ENCODE measurements at regions not wholly inside any gene's neighbourhood (a gene's known extent, or its start where the extent isn't known, plus 50 kb on each side); places are given as distances from the start of the nearest gene placed in this dataset.
A peak's percentile ranks its signal among the peaks of the same experiment; 100 is the strongest.

DNA sequence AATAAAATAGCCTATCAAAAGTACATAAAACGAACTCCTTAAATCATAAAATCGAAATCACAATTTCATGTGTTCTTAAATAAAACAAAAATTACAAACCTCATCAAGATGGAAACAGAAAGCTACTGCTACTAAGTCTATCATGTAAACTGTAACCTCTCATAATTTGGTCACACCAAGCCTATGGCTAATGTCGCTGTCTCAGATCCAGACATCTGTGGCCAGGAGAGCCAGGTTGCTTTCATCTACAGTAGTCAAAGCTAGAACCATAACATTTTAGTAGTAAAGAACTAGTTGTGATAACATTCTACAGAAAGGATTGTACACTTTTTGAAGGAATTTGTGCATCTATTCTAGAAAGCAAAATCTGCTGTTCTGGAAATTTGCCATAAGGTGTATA, 197.4 kb upstream of the MBNL1 start:
- no peak for TF ChIP-seq JUND (IDR thresholded peaks at IDR 0.05; ENCODE audit: low read depth)
- no peak for DNase-seq (ENCODE audit: low read depth in 1 of 2, low spot score in 1 of 2)
- in situ Hi-C loops (cut with HindIII; ENCODE audit: low pct_unique_long_range_greater_than_20kb, low sequenced_read_pairs) = no loop called here

DNA sequence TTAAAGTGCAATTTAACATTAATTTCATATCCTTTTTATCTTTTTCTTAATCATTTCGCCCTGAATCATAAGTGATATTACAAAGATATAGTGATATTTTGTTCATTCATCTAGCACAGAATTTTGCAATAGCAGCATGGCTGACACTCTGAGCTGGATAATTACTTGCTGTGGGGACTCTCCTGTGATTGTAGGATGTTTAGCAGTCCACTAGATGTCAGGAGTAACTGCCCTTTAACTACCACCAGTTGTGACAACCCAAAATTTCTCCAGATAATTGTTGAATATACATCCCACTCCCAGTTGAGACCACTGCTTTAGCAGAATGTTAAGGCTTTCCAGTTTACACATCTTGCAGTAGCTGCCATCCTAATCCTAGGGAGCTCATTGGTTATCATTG, 196.8 kb upstream of the MBNL1 start:
- in situ Hi-C loops (cut with HindIII; ENCODE audit: low pct_unique_long_range_greater_than_20kb, low sequenced_read_pairs) = no loop called here
- peak; percentile 35 to 70 for DNase-seq (ENCODE audit: low read depth in 1 of 2, low spot score in 1 of 2)
- no peak for TF ChIP-seq JUND (IDR thresholded peaks at IDR 0.05; ENCODE audit: low read depth)

DNA sequence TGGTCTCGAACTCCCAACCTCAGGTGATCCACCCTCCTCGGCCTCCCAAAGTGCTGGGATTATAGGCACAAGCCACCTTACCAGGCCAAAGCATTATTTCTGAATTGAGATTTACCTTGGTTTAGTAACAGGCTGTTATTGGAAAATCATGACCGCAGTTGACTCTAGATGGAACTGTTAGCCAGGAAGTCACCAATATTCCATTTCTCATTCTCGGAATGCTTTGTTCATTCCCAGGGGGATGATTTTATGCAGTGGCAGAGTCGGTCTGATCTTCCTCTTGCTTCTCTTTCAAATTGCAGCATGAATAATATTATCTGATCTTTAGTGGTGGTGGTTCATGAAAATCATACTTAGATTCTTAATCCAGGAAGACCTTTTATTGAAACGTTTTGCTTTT, 195.5 kb upstream of the MBNL1 start:
- DNase-seq (ENCODE audit: low read depth in 1 of 2, low spot score in 1 of 2) = peak in 1 of 2 experiments; percentile 37

DNA sequence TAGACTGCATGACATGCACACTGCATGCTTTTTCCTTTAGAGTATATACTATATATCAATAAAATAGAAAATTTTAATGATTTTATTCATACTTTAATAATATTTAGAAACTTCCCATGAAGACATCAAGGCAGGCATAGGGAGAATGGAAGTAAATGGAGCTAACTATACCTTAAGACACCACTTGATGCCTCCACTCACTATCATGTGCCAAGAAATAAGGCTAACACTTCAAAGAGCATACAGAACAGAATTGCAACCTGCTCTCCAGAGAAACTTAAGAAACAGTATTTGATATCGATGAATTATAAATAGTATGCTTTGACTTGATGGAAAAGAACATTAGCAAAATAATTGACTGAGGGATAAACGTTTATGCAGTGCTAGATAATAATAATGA, 192.6 kb upstream of the MBNL1 start:
- in situ Hi-C loops (cut with HindIII; ENCODE audit: low pct_unique_long_range_greater_than_20kb, low sequenced_read_pairs) = no loop called here
- peak in 1 of 2 experiments; percentile 52 for DNase-seq (ENCODE audit: low read depth in 1 of 2, low spot score in 1 of 2)
- TF ChIP-seq JUND (IDR thresholded peaks at IDR 0.05; ENCODE audit: low read depth) = no peak

More for the DNA sequence above, 195.5 kb upstream of the MBNL1 start:
- in situ Hi-C loops (cut with HindIII; ENCODE audit: low pct_unique_long_range_greater_than_20kb, low sequenced_read_pairs) = no loop called here
- no peak for TF ChIP-seq JUND (IDR thresholded peaks at IDR 0.05; ENCODE audit: low read depth)

DNA sequence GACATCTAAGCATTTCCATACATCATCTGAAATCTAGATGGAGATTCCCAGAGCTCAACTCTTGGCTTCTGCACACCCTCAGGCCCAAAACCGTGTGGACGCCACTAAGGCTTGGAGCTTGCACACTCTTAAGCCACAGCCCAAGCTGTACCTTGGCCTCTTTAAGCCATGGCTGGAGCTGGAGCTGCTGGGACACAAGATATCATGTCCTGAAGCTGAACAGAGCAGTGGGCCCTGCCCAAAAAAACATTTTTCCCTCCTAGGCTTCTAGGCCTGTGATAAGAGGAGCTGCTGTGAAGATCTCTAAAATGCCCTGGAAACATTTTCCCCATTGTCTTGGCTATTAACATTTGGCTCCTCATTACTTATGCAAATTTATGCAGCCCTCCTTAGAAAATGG, 188.7 kb upstream of the MBNL1 start:
- in situ Hi-C loops (cut with HindIII; ENCODE audit: low pct_unique_long_range_greater_than_20kb, low sequenced_read_pairs) = no loop called here
- no peak for DNase-seq (ENCODE audit: low read depth in 1 of 2, low spot score in 1 of 2)
- no peak for TF ChIP-seq JUND (IDR thresholded peaks at IDR 0.05; ENCODE audit: low read depth)

DNA sequence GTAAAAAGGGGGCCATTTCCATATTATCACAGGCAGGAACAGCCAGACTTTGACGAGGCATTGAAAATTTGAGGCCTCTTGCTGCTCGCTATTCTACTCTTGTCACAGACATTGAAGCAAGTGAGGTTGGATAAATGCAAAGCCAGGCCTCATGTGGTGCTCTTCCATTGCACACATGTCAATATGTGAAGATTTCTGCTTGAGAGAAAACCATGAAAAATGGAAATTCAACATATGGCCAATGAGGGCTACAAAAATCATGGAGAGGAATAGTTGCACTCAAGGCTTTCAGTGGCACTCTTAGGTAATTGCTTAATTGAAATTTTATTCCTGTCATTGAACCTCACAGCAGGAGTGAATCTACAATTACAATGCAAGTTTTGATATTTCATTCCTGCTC, 185.6 kb upstream of the MBNL1 start:
- DNase-seq (ENCODE audit: low read depth in 1 of 2, low spot score in 1 of 2) = no peak
- no peak for TF ChIP-seq JUND (IDR thresholded peaks at IDR 0.05; ENCODE audit: low read depth)
- in situ Hi-C loops (cut with HindIII; ENCODE audit: low pct_unique_long_range_greater_than_20kb, low sequenced_read_pairs) = no loop called here

DNA sequence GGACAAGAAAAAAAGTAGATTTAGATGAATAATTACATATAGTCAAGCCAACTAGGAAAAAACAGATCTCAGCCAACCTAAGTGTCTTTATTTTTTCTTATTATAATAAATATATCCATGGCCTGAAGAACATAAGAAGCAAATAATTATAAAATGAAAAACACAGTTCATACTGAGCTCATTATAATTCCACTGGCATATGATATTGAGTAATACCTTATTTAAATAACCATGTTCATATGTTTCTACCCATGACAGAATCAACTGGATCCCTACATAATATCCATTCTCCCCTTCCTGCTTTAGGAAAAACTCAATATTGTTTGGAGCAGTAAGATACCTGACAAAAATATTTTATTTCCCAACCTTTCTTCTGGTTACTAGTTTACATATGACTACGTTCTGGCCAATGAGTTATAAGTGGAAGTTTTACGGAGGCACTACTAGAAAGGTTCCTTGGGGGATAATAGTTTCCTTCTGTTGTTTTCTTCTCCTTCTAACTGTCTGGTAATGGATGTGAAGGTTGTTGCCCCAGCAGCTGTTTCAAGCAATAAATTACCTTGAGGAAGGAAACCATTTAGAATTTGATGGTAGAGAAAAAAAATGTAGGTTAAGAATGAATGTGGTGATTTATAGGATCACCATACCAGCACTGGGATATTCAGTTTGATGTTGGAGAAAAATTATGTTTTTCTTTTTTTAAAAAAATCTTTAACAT, 184.1 kb upstream of the MBNL1 start:
- TF ChIP-seq JUND (IDR thresholded peaks at IDR 0.05; ENCODE audit: low read depth) = no peak
- in situ Hi-C loops (cut with HindIII; ENCODE audit: low pct_unique_long_range_greater_than_20kb, low sequenced_read_pairs) = no loop called here
- DNase-seq (ENCODE audit: low read depth in 1 of 2, low spot score in 1 of 2) = no peak

DNA sequence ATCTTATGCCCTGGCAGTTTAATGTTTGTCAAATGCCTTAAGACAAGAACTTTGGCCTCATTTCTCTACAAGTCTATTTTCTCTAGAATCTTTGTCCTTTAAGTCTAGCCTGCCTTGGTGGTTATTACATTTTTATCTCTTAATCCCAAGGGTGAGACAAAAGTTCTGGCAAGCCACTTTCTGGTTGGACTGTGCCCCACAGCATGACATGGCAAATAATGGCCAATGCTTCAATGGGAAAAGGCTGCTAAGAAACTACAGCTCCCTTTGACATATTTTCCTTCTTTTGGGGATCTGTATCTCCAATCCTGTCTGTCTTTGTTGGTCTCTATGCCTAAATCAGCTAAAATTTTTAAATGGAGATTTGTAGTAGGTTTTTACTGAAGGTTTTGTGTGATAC, 181.6 kb upstream of the MBNL1 start:
- no peak for TF ChIP-seq JUND (IDR thresholded peaks at IDR 0.05; ENCODE audit: low read depth)
- DNase-seq (ENCODE audit: low read depth in 1 of 2, low spot score in 1 of 2) = no peak
- in situ Hi-C loops (cut with HindIII; ENCODE audit: low pct_unique_long_range_greater_than_20kb, low sequenced_read_pairs) = no loop called here

DNA sequence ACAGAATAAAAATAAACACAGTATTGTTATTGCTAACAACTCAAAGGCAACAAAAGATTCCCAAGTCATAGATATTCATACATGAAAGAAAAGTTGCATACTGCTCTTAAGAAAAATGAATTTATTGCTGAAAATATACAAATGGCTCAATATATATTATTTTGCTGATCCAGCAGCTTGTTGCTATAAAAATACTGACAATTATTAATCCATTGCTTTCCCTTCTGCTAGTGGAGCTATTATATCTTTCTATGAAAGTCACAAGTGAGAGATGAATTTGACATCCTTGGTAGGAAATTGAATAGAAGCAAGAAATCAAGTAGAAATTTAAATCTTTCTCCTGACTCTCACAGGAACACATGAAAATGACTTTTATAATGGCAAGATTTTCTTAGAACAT, 179.2 kb upstream of the MBNL1 start:
- no peak for TF ChIP-seq JUND (IDR thresholded peaks at IDR 0.05; ENCODE audit: low read depth)
- DNase-seq (ENCODE audit: low read depth in 1 of 2, low spot score in 1 of 2) = no peak
- in situ Hi-C loops (cut with HindIII; ENCODE audit: low pct_unique_long_range_greater_than_20kb, low sequenced_read_pairs) = no loop called here

DNA sequence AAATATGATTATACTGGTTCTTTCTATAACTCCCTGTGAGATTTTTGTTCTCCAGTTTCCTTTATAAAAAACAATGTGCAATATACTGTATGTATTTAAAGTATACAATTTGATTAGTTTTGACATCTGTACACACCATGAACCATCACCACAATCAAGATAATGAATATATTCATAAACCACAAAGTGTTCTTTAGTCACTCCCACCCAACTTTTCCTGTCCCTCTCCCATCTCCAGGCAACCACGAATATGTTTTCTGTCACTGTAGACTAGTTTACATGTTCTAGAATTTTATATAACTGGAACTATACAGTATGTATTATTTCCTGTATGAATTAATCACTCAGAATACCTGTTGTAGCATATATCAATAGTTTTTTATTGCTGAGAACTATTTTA, 177.0 kb upstream of the MBNL1 start:
- in situ Hi-C loops (cut with HindIII; ENCODE audit: low pct_unique_long_range_greater_than_20kb, low sequenced_read_pairs) = no loop called here
- DNase-seq (ENCODE audit: low read depth in 1 of 2, low spot score in 1 of 2) = no peak
- TF ChIP-seq JUND (IDR thresholded peaks at IDR 0.05; ENCODE audit: low read depth) = no peak

DNA sequence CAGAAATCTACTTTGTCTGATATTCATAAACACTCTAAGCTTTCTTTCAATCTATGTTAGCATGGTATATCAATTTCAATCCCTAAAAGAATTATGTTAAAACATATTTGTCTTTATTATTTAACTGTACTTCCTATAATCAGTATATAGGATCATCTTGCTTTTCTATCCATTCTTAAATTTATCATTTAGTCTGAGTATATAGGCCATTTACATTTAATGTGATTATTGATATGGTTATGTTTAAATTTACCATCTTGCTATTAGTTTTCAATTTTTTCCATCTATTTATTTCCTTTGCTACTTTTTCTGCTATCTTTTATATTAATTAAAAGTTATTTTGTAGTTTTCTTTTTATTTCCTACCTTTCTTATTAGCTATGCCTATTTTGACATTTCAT, 174.8 kb upstream of the MBNL1 start:
- in situ Hi-C loops (cut with HindIII; ENCODE audit: low pct_unique_long_range_greater_than_20kb, low sequenced_read_pairs) = no loop called here
- DNase-seq (ENCODE audit: low read depth in 1 of 2, low spot score in 1 of 2) = no peak
- no peak for TF ChIP-seq JUND (IDR thresholded peaks at IDR 0.05; ENCODE audit: low read depth)

DNA sequence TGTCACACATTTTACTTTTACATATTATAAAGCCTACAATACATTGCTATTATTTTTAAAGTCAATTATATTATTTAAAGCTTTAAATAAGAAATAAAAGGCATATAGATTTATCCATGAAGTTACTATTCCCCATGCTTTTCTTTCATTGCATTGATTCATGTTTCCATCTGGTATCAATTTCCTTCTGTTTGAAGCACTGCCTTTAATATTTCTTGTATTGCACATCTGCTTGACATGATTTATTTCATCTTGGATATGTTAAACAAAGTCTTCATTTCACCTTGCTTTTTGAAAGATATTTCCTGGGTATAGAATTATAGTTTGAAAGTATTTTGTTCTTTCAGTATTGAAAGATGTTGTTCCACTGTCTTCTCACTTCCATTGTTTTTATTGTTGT, 174.3 kb upstream of the MBNL1 start:
- TF ChIP-seq JUND (IDR thresholded peaks at IDR 0.05; ENCODE audit: low read depth) = no peak
- in situ Hi-C loops (cut with HindIII; ENCODE audit: low pct_unique_long_range_greater_than_20kb, low sequenced_read_pairs) = no loop called here
- no peak for DNase-seq (ENCODE audit: low read depth in 1 of 2, low spot score in 1 of 2)

DNA sequence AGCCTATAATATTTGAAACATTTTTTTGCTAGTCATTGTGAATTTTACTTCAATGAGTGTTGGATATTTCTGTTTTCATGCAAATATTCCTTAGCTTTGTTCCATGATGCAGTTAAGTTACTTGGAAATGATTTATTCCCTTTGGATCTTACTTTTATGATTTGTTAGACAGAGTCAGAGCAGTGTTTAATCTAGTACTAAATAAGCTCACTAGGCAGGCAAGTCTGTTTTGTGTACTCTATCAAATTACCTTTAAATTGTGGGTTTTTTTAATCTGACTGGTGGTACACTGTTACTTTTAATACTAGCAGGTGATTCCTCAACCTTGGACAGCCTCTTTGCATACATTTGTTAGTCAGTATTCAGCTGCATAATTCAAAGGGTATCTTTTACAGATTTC, 173.3 kb upstream of the MBNL1 start:
- TF ChIP-seq JUND (IDR thresholded peaks at IDR 0.05; ENCODE audit: low read depth) = no peak
- DNase-seq (ENCODE audit: low read depth in 1 of 2, low spot score in 1 of 2) = no peak
- in situ Hi-C loops (cut with HindIII; ENCODE audit: low pct_unique_long_range_greater_than_20kb, low sequenced_read_pairs) = no loop called here

DNA sequence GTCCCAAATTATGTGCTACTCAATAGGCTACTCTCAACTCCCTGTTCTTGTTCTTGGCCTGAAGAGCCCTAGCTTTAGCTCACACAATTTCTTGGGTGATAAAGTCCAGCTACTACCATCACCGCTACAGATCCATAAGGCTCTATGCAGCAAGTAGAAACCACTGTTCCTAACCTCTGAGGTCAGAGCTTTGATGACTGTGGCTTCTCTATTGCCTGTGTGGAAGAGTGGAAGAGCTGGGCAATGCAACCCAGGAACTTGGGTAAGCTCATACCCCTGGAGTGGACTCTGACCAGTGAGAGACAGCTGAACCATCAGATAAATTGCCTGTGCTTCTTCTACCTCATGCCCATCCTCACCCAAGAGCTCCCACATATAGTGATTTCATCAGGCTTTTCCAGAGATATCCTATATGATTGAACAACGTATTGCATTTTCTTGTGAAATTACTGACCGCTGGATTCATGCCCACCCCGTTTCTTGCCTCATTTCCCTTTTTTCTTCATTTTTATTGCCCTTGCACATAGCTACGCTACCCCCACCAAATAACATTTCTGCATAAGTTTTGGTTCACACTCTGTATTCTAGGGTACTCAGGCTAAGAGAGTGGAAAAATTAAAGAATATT, 172.3 kb upstream of the MBNL1 start:
- in situ Hi-C loops (cut with HindIII; ENCODE audit: low pct_unique_long_range_greater_than_20kb, low sequenced_read_pairs) = no loop called here
- TF ChIP-seq JUND (IDR thresholded peaks at IDR 0.05; ENCODE audit: low read depth) = no peak
- no peak for DNase-seq (ENCODE audit: low read depth in 1 of 2, low spot score in 1 of 2)
